Stomach (tissue), 4 donors: ENCODE measurements at regions not wholly inside any gene's neighbourhood (a gene's known extent, or its start where the extent isn't known, plus 50 kb on each side); places are given as distances from the start of the nearest gene placed in this dataset.

Source experiments
- CTCF ChIP-seq, 7 experiments: fragments of 450-650 bp in 4 of 7; fragments of 200-600 bp in 3 of 7; sonication (generic) in 3 of 7; IDR thresholded peaks; one replicate each; pipeline ENCODE4 v1.5.1; 2016 to 2019; ENCODE audit warnings: antibody characterized with exemption in 7 of 7, control low read depth in 2 of 7, mild to moderate bottlenecking in 1 of 7
- EP300 ChIP-seq: sonication (generic); formaldehyde crosslinking; IDR thresholded peaks from one replicate; pipeline ENCODE4 v1.6.1; 2017; ENCODE audit warnings: antibody characterized with exemption
- POLR2A ChIP-seq, 4 donors: fragments of 450-650 bp; IDR thresholded peaks; one replicate each; pipeline ENCODE4 v1.6.1; 2016; ENCODE audit warnings: antibody characterized with exemption in 4 of 4, control low read depth in 2 of 4, mild to moderate bottlenecking in 1 of 4, moderate library complexity in 1 of 4

GRCh38 chr2:37739153-37739552 lies 67.7 kb upstream of the CDC42EP3 start:
- TF ChIP-seq CTCF (IDR thresholded peaks at IDR 0.05) (no peak), EP300 (no peak), POLR2A (IDR thresholded peaks at IDR 0.05) (no peak)
